ENCODE measurements at regions not wholly inside any gene's neighbourhood (a gene's known extent, or its start where the extent isn't known, plus 50 kb on each side); places are given as distances from the start of the nearest gene placed in this dataset. TPM values are rescaled to one million over a fixed set of nuclear protein-coding genes. Genes with fewer than 3 reads are reported as not detected.

DNA sequence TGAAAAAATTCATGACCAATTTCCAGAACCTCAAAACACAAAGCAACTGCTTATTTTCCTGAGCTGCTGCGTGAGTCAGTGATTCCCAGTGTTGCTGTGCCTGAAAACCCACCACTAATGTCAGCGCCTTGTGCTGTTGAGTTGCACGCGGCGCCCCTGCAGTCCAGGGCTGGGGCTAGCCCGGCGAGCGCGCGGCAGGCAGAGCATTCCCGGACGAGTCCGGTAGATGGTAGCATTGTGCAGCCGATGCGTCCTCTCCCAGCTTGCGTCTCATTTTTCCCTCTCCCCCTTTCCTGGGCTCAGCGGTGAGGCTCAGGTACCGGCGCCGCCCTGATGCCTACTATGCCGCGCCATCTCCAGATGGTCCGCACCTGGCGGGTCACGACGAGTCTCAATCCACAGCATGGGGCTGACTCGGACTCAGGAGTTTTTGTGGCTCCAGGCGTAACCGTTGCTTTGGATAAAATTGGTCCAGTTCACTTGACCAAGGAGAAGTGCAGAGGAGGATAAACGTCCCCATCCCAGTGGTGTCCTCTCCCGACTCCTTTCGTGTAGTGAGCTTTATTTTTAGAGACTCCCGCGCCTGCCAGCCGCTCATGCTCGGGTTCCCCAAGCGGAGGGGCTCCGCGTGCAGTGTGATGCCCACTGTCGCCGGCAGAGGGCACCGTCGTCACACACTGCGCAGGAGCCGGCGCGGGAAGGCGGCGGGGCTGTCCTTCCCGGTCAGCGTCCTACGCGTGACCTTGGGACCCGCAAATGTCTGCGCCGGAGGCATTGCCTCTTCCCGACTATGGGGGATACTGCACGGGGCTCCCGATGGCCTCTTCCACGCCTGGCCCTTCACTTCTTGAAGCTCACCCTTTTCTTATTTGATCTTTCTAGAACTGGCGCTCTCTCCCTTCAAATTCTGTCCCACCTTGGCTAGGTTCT, 53.6 kb upstream of the IGFBP7 start:
- Histone ChIP-seq H3K4me3 (peak overlapping the region; percentile 44), H3K9me3 (no peaks in the 10 kb centered on the region), H3K27ac (peak overlapping the region; percentile 64), H3K4me1 (ENCODE audit: insufficient read depth) (no peaks in the 10 kb centered on the region), H3K36me3 (no peaks in the 10 kb centered on the region), H3K27me3 (no peaks in the 10 kb centered on the region)
- TF ChIP-seq, protein P1, sequence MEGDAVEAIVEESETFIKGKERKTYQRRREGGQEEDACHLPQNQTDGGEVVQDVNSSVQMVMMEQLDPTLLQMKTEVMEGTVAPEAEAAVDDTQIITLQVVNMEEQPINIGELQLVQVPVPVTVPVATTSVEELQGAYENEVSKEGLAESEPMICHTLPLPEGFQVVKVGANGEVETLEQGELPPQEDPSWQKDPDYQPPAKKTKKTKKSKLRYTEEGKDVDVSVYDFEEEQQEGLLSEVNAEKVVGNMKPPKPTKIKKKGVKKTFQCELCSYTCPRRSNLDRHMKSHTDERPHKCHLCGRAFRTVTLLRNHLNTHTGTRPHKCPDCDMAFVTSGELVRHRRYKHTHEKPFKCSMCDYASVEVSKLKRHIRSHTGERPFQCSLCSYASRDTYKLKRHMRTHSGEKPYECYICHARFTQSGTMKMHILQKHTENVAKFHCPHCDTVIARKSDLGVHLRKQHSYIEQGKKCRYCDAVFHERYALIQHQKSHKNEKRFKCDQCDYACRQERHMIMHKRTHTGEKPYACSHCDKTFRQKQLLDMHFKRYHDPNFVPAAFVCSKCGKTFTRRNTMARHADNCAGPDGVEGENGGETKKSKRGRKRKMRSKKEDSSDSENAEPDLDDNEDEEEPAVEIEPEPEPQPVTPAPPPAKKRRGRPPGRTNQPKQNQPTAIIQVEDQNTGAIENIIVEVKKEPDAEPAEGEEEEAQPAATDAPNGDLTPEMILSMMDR (IDR thresholded peaks at IDR 0.05): peak; percentile 77 to 88 (median 85)
- TF ChIP-seq EP300 (IDR thresholded peaks at IDR 0.05) (no peak), POLR2A (IDR thresholded peaks at IDR 0.05) (no peak)
- peak; percentile 70 to 87 (median 80) for DNase-seq
- intact Hi-C loops (cut with DNase I): loop anchor here in 2 of 4 donors (5.0 to 10.0 kb wide), 2 partner anchors 119 to 126 kb away; no protein-coding TSS in a partner anchor
- 2% methylated on average over 58 to 61 of the region's 61 CpGs for WGBS, 3 donors

- Histone ChIP-seq H3K36me3 (no peaks in the 10 kb centered on the region), H3K4me1 (ENCODE audit: insufficient read depth) (no peaks in the 10 kb centered on the region), H3K9me3 (no peaks in the 10 kb centered on the region), H3K27me3 (no peaks in the 10 kb centered on the region), H3K27ac (no peak overlapping the region), H3K4me3 (no peak overlapping the region)
- TF ChIP-seq, protein P1 (IDR thresholded peaks at IDR 0.05): no peak
- TF ChIP-seq EP300 (IDR thresholded peaks at IDR 0.05) (no peak), POLR2A (IDR thresholded peaks at IDR 0.05) (no peak)
- intact Hi-C loops (cut with DNase I): loop anchor here in 2 of 4 donors (5.0 to 10.0 kb wide), 2 partner anchors 118 to 125 kb away; no protein-coding TSS in a partner anchor
- DNase-seq: no peak
These were observed 52.4 kb upstream of the IGFBP7 start for GRCh38 chr4:57162499-57163019.

Small RNAs in the stretch of these regions (small RNA-seq; reads per million reads assigned to genes)
- gene SRIP1: not detected
